ENCODE measurements at regions not wholly inside any gene's neighbourhood (a gene's known extent, or its start where the extent isn't known, plus 50 kb on each side); places are given as distances from the start of the nearest gene placed in this dataset.

GRCh38 chr10:78137147-78137546, 103.5 kb downstream of the RPS24 start:
- peaks cover 47% of the 10 kb centered on the region for H3K27me3 ChIP-seq (ENCODE audit: control insufficient read depth, insufficient read depth, low read length)
- TF ChIP-seq, protein P1, sequence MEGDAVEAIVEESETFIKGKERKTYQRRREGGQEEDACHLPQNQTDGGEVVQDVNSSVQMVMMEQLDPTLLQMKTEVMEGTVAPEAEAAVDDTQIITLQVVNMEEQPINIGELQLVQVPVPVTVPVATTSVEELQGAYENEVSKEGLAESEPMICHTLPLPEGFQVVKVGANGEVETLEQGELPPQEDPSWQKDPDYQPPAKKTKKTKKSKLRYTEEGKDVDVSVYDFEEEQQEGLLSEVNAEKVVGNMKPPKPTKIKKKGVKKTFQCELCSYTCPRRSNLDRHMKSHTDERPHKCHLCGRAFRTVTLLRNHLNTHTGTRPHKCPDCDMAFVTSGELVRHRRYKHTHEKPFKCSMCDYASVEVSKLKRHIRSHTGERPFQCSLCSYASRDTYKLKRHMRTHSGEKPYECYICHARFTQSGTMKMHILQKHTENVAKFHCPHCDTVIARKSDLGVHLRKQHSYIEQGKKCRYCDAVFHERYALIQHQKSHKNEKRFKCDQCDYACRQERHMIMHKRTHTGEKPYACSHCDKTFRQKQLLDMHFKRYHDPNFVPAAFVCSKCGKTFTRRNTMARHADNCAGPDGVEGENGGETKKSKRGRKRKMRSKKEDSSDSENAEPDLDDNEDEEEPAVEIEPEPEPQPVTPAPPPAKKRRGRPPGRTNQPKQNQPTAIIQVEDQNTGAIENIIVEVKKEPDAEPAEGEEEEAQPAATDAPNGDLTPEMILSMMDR (IDR thresholded peaks at IDR 0.05; ENCODE audit: low read depth, low read length), result no peak
- DNase-seq (ENCODE audit: low read depth, low spot score), result no peak
- ChIA-PET POLR2A (no interaction called here), CTCF (no interaction called here)
- H3K9me3 ChIP-seq (ENCODE audit: control insufficient read depth, insufficient read depth, low read length), result no peaks in the 10 kb centered on the region; the same call in 1 of the 2 replicates
- no peak overlapping the region for H3K27ac ChIP-seq (ENCODE audit: low read depth, low read length)
- H3K4me3 ChIP-seq (ENCODE audit: low read depth, low read length), result no peak overlapping the region

GRCh38 chr10:78139341-78139740, 105.7 kb downstream of the RPS24 start:
- POLR2A ChIA-PET, result no interaction called here
- CTCF ChIA-PET, result no interaction called here
- Histone ChIP-seq H3K4me3 (ENCODE audit: low read depth, low read length) (no peak overlapping the region), H3K27ac (ENCODE audit: low read depth, low read length) (no peak overlapping the region), H3K9me3 (ENCODE audit: control insufficient read depth, insufficient read depth, low read length) (no peaks in the 10 kb centered on the region; the same call in 1 of the 2 replicates), H3K27me3 (ENCODE audit: control insufficient read depth, insufficient read depth, low read length) (peaks cover 40% of the 10 kb centered on the region)
- TF ChIP-seq, protein P1 (IDR thresholded peaks at IDR 0.05; ENCODE audit: low read depth, low read length), result no peak
- DNase-seq (ENCODE audit: low read depth, low spot score), result no peak

- Histone ChIP-seq H3K27ac (ENCODE audit: low read depth, low read length) (no peak overlapping the region), H3K4me3 (ENCODE audit: low read depth, low read length) (no peak overlapping the region), H3K27me3 (ENCODE audit: control insufficient read depth, insufficient read depth, low read length) (peaks cover 44% of the 10 kb centered on the region), H3K9me3 (ENCODE audit: control insufficient read depth, insufficient read depth, low read length) (no peaks in the 10 kb centered on the region; the same call in 1 of the 2 replicates)
- no peak for DNase-seq (ENCODE audit: low read depth, low spot score)
- TF ChIP-seq, protein P1 (IDR thresholded peaks at IDR 0.05; ENCODE audit: low read depth, low read length), result no peak
- ChIA-PET CTCF (no interaction called here), POLR2A (no interaction called here)
Measured at GRCh38 chr10:78140066-78140630, 106.5 kb downstream of the RPS24 start.

- Histone ChIP-seq H3K27me3 (ENCODE audit: control insufficient read depth, insufficient read depth, low read length) (peaks cover 43% of the 10 kb centered on the region), H3K4me3 (ENCODE audit: low read depth, low read length) (no peak overlapping the region), H3K9me3 (ENCODE audit: control insufficient read depth, insufficient read depth, low read length) (no peaks in the 10 kb centered on the region; the same call in 1 of the 2 replicates), H3K27ac (ENCODE audit: low read depth, low read length) (no peak overlapping the region)
- no peak for DNase-seq (ENCODE audit: low read depth, low spot score)
- CTCF ChIA-PET, result interaction anchor here (0.6 kb wide), 1 partner anchor 646 kb away, joined by 3 read pairs; no protein-coding TSS in a partner anchor
- POLR2A ChIA-PET, result no interaction called here
- TF ChIP-seq, protein P1 (IDR thresholded peaks at IDR 0.05; ENCODE audit: low read depth, low read length), result no peak
Measured at GRCh38 chr10:78143576-78143975, 109.9 kb downstream of the RPS24 start.

DNA sequence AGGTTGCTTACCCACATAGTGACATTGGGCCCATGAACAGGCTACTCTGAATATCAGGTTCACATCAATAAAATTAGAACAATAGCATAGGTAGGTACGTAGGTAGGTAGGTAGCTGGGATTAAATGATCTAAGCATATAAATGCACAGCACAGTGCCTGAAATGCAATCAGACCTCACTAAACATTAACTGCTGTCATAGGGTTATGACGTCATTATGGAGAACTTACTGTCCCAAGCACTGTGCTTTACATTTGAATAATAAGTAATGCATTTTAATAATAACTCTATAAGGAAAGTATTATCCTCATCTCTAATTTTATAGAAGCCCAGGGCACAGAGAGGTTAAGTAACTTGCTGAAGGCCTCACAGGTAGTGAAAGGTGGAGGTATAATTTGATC, 112.5 kb downstream of the RPS24 start:
- ChIA-PET POLR2A (no interaction called here), CTCF (no interaction called here)
- Histone ChIP-seq H3K4me3 (ENCODE audit: low read depth, low read length) (no peak overlapping the region), H3K9me3 (ENCODE audit: control insufficient read depth, insufficient read depth, low read length) (no peaks in the 10 kb centered on the region), H3K27ac (ENCODE audit: low read depth, low read length) (no peak overlapping the region), H3K27me3 (ENCODE audit: control insufficient read depth, insufficient read depth, low read length) (peaks cover 38% of the 10 kb centered on the region)
- DNase-seq (ENCODE audit: low read depth, low spot score), result no peak
- TF ChIP-seq, protein P1 (IDR thresholded peaks at IDR 0.05; ENCODE audit: low read depth, low read length), result no peak
